Stimulated activated CD8-positive, alpha-beta memory T cell treated with anti-CD3 and anti-CD28 coated beads, Interleukin-4, amount 100 ng/mL, for 24 hours (primary cell): ENCODE measurements at regions not wholly inside any gene's neighbourhood (a gene's known extent, or its start where the extent isn't known, plus 50 kb on each side); places are given as distances from the start of the nearest gene placed in this dataset.

Source experiments
- DNase-seq: peaks from one replicate; pipeline ENCODE4 v3.0.0-alpha.2; 2020; ENCODE audit warnings: low read depth

DNA sequence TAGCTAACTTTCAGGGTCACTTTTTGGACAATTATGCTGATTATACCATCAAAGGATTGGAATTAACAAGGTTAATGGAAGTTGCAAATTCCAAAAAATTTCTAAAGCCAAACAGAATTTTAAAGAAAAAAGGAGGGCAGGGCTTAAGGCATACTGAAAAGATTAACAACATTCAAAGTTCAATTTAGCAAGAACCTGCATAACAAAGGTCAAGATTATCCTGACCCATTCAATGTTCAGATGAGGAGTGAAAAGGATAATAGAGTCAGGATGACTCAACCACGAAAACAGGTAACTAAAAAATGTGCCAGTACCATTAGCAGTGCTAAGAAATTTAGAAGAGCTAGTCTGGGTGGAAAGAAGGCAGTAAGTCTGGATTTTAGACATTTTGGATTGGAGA, 139.8 kb upstream of the HNMT start:
- DNase-seq = no peak

DNA sequence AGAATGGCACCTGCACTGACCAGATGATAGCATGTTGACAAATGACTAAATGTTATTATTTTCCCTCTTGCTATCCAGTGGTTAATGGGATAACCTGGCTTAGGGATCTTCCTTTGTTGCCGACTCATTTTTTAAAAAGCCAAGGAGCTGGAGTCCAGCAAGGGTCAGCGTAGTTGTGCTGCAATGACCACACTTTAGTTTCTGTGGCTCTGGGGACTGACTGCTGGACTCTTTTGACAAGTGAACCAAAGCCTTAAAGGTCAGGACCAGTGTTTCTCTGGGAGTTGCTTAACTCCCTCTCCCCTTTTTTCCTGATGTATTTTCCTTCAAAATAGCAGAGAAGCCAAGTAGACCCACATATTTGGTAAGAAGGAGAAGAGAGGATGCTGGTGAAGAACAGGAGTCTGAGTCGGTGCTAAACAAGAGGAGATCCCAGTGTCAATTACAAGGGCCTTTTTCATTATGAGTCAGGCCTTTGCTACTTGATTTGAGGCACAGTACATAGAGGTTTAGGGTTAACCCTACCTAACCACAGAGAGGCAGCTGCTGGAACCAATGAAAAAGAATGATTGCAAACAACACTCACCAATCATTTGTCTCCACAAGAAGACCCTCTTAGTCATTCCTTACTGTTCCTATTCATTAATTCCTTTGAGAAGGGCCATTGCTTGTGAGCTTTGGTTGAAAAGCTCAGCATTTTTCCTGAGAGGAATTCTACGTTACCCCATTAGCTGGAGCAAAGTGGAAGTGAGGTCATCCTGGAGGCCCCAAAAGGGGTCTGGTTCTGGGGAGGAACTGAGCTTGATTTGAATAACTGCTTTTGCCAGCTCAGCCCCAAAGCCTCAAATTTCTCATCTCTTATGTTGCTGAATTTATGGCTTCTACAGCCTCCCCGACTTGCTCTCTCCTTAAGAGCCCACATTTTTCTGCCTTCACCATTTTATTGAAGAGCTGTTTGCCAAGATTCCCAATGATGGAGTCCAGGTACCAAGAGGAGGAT, 137.6 kb upstream of the HNMT start:
- DNase-seq = no peak

DNA sequence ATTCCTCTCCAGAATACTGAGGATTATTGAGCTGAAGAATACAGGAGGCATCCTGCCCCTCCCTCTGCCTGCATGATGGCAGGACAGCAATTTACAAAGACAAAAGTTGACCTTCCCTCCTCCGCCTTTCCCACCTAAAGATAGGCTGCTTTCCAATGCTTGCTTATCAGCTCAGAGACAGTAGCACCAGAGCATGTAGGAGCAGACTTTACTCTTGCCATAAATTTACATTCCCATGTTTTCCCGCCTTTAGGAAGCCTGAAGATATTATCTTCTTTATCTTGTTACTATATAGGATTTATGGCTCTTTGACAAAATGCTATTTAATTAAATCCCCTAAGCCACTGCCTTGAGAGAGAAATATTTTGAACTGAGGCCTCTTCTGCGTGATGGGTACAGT, 135.6 kb upstream of the HNMT start:
- DNase-seq = no peak

DNA sequence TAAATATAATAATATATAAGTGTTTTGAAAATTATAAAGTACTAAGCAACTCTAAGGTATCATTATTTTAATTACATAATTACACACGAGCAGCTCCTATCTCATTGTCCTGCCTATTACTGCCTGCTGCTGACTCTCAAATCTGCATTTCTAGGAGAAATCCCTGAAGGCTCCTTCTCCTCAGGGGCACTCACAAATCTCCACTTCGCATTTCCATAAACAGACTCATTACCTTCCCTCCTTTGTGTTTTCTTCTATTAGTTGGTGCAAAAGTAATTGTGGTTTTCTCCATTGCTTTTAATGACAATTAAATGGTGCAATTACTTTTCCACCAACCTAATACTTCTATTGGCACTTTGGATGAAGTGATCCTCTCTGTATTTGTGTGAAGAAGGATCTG, 135.0 kb upstream of the HNMT start:
- DNase-seq = no peak

DNA sequence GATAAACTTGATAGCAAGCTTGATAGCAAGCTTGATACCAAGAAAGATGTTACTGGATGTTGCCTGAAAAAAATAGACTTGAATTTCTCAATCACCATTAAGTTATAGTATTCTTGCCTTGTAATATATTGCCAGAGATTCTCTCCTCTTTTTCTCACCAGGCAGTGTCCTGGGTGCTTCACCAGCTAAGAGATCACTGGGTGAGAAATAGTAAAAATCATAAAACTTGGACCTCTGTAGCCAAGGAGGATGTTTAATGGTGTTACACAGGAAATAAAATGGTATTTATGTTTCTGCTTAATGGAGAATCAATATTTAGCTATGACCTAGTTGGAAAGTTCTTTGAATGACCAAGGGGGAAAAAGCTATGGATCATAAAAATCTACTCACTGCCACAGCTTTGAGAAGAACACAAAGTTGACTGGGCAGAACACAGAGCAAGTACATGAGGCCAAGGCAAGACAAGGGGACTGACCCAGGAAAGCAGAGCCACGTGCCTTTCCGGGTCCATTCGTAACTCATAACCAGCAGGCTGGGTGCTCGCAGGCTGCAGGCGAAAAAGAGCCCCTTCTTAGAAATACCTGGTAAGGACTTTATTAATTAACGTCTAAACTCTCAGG, 129.4 kb upstream of the HNMT start:
- DNase-seq = no peak

DNA sequence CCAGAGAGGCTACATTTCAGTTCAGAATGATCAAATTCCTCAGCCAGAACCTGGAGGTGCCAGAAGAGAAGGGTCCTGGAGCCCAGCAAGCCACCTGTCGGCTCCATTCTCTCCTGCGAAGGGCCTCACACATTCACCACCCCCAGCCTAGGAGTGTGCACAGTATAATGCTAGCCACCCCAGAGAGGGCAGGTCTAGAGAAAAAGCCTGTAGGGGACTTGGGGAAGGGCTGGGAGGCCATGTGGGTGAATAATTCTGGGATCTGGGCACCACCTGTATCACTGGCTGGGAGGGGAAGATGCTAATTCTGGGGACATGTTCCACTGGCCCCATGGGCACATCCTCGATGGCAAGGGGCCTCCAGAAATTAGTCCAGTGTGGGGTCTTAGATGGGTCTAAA, 127.6 kb upstream of the HNMT start:
- DNase-seq = no peak

DNA sequence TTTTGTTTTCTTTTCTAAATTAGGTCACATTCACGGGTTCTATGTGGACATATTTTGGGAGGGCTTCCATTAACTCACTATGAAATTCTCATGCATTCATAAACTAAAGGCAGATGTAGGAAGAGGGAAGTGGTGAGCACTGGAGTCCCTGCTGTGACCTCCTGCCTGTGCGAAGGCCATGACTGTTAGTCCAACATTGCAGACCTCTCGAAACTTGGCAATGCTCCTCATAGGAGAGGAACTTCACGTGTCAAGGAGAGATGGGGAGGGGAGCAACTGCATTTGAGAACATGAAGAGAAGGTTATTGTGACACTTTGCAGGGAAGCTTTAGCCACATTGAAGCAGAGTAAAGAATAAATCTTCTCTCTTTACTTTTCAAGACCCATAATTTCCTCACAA, 126.4 kb upstream of the HNMT start:
- no peak for DNase-seq

DNA sequence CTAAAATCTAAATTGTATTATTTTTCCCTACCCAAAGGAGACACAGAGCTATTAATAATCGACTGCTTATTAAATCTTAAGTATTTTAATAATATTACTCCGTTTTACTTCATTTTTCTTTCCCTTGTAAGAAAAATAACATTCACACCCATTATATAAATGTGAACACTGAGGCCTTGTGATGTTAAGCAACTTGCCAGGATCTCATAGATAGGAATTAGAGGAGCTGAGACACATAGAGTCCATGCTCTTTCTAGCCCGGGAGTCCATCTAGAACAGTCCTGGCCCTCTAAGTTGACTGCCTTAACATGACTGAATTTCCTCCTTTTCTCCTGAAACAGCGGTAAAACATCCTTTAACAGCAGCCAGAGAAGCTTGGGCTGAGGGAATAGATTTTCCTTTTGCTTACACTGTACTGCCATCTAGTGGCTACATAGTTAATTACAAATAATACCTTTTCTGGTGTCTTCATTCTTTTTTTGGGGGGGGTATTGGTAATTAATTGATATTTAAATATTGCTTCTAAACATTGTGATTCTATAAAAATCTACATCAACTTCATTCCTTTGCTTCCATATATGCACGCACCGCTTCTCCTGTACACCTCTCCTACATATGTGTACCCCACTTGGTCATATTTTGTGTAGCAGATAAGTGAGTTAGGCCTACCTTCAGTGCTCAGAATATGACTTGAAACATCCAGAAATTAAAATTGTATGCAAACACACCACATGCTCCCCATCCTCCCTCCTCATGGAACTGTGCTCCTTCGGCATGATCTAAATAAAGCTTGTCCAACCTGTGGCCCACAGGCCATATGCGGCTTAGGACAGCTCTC, 125.8 kb upstream of the HNMT start:
- no peak for DNase-seq

DNA sequence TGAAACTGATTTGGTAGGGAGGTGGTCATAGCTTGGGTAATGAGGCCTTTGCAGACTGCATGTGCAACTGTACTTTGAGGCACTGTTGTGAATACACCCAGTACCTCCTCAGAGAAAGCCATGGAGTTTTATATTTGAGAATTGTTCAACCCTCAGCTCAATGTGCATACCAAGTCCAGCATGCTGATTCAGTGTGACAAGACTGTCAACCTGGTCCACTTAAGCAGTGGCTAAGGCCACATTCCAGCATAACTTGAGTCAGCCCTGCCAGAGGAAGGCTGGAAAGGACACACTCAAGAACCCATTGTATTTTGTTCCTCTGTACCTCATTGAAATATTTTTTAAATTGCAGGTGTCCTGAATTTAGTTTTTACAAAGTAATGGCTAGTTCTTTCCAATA, 121.8 kb upstream of the HNMT start:
- DNase-seq = no peak

DNA sequence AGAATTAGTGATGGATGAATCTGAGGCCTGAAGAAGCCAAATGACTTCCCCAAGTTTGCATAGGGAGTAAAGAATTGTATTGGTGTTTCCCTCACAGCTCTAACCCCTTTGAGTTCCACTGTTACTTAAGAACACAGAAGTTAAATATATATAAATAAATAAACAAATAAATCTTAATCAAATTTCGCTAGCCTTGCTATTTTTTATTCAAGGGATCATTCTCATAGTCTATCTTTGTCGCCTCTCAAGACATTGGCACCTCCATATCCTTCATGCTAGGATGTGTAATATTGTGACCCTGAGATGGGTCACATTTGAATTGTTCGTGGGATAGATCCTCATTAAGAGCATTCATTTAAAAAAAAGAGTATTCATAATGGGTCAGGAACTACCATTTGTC, 121.3 kb upstream of the HNMT start:
- no peak for DNase-seq

DNA sequence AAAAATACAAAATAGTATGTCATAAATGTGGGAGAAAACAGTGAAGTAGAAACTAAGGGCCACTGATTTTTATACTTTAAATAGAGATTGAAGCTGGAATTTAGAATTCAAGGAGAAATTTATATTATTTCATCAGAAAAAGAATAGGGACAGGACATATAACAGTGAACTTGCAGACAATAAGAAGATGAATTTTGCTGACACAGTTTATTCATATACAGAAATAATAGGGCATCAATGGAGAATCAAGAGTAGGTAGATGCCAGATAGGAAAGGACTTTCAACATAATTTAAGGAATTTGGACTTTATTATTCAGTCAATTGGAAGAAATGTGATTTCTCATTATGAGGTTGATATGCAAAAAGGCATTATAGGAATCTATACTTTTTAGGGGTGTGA, 118.9 kb upstream of the HNMT start:
- DNase-seq = no peak

DNA sequence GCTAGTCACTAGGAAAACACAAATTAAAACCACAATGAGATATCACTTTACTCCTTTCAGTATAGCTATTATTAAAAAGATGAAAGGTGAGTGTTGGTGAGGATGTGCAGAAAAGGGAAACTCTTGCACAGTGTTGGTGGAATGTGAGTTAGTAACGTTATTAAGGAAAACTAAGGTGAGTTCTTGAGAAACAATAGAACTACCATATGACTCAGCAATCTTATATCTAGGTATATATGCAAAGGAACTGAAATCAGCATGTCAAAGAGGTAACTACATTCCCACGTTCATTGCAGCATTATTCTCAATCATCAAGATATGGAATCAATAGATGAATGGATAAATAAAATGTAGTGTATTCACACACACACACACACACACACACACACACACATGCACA, 117.3 kb upstream of the HNMT start:
- no peak for DNase-seq

DNA sequence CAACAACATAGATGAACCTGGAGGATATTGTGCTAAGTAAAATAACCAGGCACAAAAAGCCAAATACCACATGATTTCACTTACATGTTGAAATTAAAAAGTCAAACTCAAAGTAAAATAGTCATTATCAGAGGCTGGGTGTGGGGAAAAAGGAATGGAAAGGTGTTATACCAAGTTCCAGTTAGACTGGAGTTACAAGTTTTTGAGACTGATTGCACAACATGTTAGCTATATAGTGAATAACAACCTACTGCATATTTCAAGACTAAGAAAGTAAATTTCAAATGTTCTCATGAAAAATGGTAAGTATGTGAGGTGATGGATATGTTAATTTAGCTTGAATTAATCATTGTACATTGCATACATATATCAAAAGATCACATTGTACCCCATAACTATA, 116.8 kb upstream of the HNMT start:
- DNase-seq = no peak

DNA sequence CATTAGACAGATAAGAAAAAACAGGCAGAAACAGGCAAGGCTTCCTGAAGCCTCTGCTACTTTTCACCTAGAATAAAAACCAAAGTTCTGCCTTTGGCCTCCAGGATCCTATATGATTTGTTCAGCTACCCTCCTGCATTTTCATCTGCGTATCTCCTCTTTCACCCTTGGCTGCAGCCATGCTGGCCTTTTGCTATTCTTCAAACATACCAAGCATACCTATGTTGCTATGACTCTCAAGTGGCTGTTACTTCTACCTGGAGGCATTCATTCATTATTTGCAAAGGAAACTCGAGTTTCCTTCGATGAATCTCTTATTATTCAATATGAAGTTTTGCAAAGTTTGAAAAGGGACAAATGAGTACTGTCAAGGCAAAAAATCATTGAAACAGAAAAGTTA, 106.4 kb upstream of the HNMT start:
- no peak for DNase-seq

DNA sequence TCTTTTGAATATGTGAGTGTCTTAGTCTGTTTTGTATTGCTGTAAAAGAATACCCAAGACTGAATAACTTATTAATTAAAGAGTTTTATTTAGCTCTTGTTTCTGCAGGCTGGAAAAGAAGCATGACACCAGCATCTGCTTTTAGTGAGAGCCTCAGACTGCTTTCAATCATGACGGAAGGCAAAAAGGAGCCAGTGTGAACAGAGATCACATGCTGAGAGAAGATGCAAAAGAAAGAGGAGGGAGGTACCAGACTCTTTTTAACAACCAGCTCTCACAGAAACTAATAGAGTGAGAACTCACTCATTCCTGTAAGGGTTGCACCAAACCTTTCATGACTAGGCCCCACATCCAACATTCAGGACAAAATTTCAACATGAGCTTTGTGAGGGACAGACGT, 101.6 kb upstream of the HNMT start:
- DNase-seq = no peak

DNA sequence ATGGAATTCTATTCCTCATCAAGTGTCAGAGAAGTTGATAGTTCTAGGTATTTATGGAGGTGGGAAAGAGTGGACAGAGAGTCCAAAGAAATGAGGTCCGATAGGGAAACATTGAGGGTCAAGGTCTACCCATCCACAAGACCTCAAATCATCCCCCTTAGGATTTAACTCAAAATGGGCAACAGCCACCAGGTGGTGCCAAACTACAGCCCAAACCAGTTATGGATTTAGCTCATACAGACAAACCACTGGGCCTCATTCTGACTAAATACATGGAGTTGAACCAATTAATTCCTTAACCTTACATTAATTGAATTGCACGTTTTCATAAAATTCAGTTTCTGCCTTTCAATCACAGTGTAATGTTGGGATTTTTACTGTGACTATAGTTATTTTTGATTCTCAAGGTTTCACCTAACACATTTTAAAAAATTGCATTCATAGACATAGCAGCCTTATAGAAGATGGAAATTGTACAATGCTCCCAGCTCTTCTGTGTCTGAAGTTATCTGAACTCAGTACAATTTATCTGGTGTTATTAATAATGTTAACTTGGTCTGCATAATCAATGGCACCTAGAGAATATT, 98.2 kb upstream of the HNMT start:
- DNase-seq = peak; percentile 26

DNA sequence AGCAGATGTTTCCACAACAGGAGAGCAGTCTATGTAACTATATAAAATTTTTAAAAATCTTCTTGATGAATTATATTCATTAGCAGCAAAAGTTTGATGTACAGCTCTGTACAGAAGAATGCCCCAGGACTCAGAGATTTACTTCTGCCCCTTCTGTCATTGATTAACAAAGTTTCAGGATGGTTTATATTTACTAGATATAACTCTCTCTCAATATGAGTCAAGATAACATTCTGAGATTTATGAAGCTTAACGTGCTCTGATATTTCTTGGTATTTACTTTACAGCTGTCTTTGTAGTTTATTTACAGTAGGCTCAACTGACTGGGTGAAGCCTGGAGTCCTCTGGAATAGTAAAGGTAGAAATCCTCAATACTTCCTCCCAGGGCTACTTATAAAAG, 93.6 kb upstream of the HNMT start:
- no peak for DNase-seq

DNA sequence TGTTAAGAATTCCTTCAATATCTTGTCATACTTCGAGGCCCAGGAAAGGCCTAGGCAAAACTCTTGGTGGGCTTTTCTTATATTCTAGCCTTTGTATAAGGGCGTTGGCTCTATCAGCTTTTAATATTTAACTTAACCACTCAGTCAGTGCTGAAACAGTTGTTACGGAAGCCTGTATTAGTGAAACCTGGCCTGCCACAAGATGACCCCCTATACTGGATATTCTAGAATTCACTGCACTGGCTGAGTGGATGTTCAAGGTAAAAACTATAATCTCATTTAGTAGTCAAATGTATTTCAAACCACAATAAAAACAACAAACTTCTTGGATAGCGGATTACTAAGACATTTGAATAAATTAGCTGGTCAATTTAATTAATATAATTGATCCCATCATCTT, 91.7 kb upstream of the HNMT start:
- no peak for DNase-seq

DNA sequence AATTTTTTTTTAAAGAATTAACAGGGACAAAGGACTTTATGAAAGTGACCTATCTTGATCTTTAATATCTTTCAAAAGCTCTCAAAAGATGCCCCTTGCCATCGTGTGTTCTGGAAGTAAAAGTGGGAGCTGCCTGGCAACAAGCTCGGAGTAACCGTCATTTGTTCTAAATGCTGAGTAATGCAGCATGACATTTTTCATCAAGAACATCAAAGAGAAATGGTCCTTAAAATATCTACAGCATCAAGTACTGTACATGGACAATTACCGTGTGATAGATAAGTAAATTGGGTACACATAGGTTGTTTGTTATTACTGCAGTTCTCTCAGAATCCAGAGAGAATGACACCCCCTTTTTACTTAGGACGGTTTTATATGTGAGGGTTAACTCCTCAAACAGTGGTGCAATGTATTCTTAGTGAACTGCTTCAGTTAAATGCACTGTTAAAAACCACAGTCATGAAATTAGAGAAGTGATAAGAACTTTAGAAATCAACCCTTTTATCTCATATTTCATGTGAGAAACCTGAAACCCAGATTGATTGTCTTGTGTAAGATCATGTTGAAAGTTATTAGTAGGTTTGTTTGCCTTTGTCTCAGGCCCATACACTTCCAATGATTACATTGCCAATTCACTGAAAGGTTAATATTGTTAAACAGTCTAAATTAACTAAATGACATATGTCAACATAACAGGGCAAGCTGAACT, 90.6 kb upstream of the HNMT start:
- no peak for DNase-seq

DNA sequence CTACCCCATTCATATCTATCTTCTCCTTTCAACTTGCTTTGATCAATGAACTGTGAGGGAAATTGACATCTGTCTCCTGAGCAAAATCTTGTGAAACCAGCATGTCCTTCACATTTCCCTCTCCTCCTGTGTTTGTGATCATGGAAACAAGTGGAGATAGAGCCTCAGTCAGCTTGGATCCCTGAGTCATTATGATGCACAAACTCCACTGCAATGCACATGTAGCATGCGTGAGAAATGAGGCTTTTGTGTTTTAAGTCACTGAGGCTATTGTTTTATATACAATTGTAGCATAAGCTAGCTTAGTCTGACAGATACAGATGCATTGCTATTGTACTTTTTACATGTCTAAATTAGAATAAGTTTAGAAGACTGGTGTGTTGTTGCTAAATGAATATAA, 85.2 kb upstream of the HNMT start:
- no peak for DNase-seq

DNA sequence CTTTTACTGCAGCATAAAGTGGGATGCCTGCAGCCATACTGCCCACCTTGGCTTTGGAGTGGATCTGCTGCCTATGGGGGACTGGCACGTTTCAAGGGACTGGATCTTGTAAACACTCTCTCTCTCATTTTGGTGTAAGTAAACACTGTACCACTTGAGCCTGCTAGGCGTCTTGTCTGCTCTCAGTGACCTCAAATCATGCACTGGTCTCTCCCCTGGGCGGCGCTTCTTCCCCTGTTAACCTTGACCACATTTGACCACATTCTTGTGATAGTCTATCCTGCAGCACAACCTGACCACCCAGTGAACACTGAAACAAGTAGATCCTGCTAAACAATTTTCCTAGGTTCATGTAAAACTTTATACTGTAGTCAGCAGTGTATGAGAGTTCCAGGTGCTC, 82.6 kb upstream of the HNMT start:
- DNase-seq = no peak
